ENCODE measurements at regions not wholly inside any gene's neighbourhood (a gene's known extent, or its start where the extent isn't known, plus 50 kb on each side); places are given as distances from the start of the nearest gene placed in this dataset.

GRCh38 chr3:188067932-188068331, 86.0 kb upstream of the LPP start:
- DNase-seq (ENCODE audit: low read depth, low spot score) (no peak), ATAC-seq (no peak)
- CTCF ChIA-PET = no interaction called here
- POLR2A ChIA-PET = no interaction called here
- RAD21 ChIA-PET (ENCODE audit: low non-redundant PET in 1 of 2, low total read pairs in 2 of 2, uncharacterized antibody in 2 of 2, unreplicated experiment in 2 of 2) = no interaction called here
- Histone ChIP-seq H4K20me1 (ENCODE audit: insufficient read depth) (no peaks in the 10 kb centered on the region), H3K79me2 (ENCODE audit: insufficient read depth, low read length) (no peaks in the 10 kb centered on the region), H3K4me2 (ENCODE audit: low read length) (no peak overlapping the region), H3K9me3 (ENCODE audit: control insufficient read depth in 1 of 2, insufficient read depth in 1 of 2, low read depth in 1 of 2, low read length in 2 of 2) (no peaks in the 10 kb centered on the region), H3K36me3 (ENCODE audit: control insufficient read depth in 1 of 2, insufficient read depth in 2 of 2, low read length in 2 of 2) (no peaks in the 10 kb centered on the region), H3K27ac (ENCODE audit: low read depth, low read length) (no peak overlapping the region), H3K4me1 (ENCODE audit: control insufficient read depth in 1 of 2, insufficient read depth in 2 of 2, low read length in 2 of 2) (peaks cover 0 to 7% of the 10 kb centered on the region in 2 experiments; a peak in 1 of 4 replicates), H3K9me2 (ENCODE audit: insufficient read depth) (no peaks in the 10 kb centered on the region), H3K27me3 (ENCODE audit: insufficient read depth, low read length) (no peaks in the 10 kb centered on the region), H3K4me3 (replicated peaks in 1 of 2; ENCODE audit: low read depth in 1 of 2, low read length in 2 of 2) (no peak overlapping the region), H3K9ac (ENCODE audit: low read length) (no peak overlapping the region), H2AFZ (ENCODE audit: low read depth, low read length, poor library complexity, severe bottlenecking) (no peak overlapping the region)
- intact Hi-C loops (cut with micrococcal nuclease) = no loop called here
- BruUV-seq (replicated peaks) = no TSS peak
- TF ChIP-seq TCF7L2 (IDR thresholded peaks at IDR 0.05; ENCODE audit: borderline replicate concordance, extremely low read depth, insufficient read depth, insufficient read length) (peak; percentile 46), FOSL1 (IDR thresholded peaks at IDR 0.05; ENCODE audit: low read depth) (no peak)

- TF ChIP-seq CEBPB (IDR thresholded peaks at IDR 0.05; ENCODE audit: low read depth) = no peak
- TF ChIP-seq POLR2A (IDR thresholded peaks at IDR 0.05; ENCODE audit: borderline replicate concordance, extremely low read depth, insufficient read depth, insufficient read length) = no peak
- TF ChIP-seq SP1 (IDR thresholded peaks at IDR 0.05; ENCODE audit: low read depth) = no peak
- TF ChIP-seq EZH2 (IDR thresholded peaks at IDR 0.05) = no peak
- TF ChIP-seq TCF7L2 (IDR thresholded peaks at IDR 0.05; ENCODE audit: borderline replicate concordance, extremely low read depth, insufficient read depth, insufficient read length) = no peak
- TF ChIP-seq JUND (IDR thresholded peaks at IDR 0.05) = no peak
- no peak for TF ChIP-seq RAD21 (IDR thresholded peaks at IDR 0.05; ENCODE audit: low read depth)
- TF ChIP-seq YY1 (IDR thresholded peaks at IDR 0.05; ENCODE audit: extremely low read depth, insufficient replicate concordance, low read depth, low read length) = no peak
- no peak for TF ChIP-seq POLR2AphosphoS5 (IDR thresholded peaks at IDR 0.05; ENCODE audit: low read depth, low read length)
- TF ChIP-seq FOSL1 (IDR thresholded peaks at IDR 0.05; ENCODE audit: low read depth) = no peak
- TF ChIP-seq ZNF274 (IDR thresholded peaks at IDR 0.05; ENCODE audit: low read depth, low read length) = no peak
- ATAC-seq (no peak), DNase-seq (ENCODE audit: low read depth, low spot score) (no peak)
- POLR2A ChIA-PET = no interaction called here
- peaks cover 0 to 7% of the 10 kb centered on the region in 2 experiments; a peak in 1 of 4 replicates for H3K4me1 ChIP-seq (ENCODE audit: control insufficient read depth in 1 of 2, insufficient read depth in 2 of 2, low read length in 2 of 2)
- no peak overlapping the region for H2AFZ ChIP-seq (ENCODE audit: low read depth, low read length, poor library complexity, severe bottlenecking)
- H3K9me3 ChIP-seq (ENCODE audit: control insufficient read depth in 1 of 2, insufficient read depth in 1 of 2, low read depth in 1 of 2, low read length in 2 of 2) = no peaks in the 10 kb centered on the region
- H3K27me3 ChIP-seq (ENCODE audit: insufficient read depth, low read length) = no peaks in the 10 kb centered on the region
- H3K36me3 ChIP-seq (ENCODE audit: control insufficient read depth in 1 of 2, insufficient read depth in 2 of 2, low read length in 2 of 2) = no peaks in the 10 kb centered on the region
- no peaks in the 10 kb centered on the region for H4K20me1 ChIP-seq (ENCODE audit: insufficient read depth)
- intact Hi-C loops (cut with micrococcal nuclease) = no loop called here
- no peaks in the 10 kb centered on the region for H3K79me2 ChIP-seq (ENCODE audit: insufficient read depth, low read length)
- no peak overlapping the region for H3K4me2 ChIP-seq (ENCODE audit: low read length)
- H3K9me2 ChIP-seq (ENCODE audit: insufficient read depth) = no peaks in the 10 kb centered on the region
- H3K4me3 ChIP-seq (replicated peaks in 1 of 2; ENCODE audit: low read depth in 1 of 2, low read length in 2 of 2) = no peak overlapping the region
- BruUV-seq (replicated peaks) = no TSS peak
- CTCF ChIA-PET = no interaction called here
- H3K9ac ChIP-seq (ENCODE audit: low read length) = no peak overlapping the region
- no peak overlapping the region for H3K27ac ChIP-seq (ENCODE audit: low read depth, low read length)
- RAD21 ChIA-PET (ENCODE audit: low non-redundant PET in 1 of 2, low total read pairs in 2 of 2, uncharacterized antibody in 2 of 2, unreplicated experiment in 2 of 2) = no interaction called here
Observed at GRCh38 chr3:188068342-188068741, 85.6 kb upstream of the LPP start.

Data from HCT116 (cell line).